SK-N-SH treated with all-trans-retinoic acid at 6 μM for 48 hours (cell line): ENCODE measurements at regions not wholly inside any gene's neighbourhood (a gene's known extent, or its start where the extent isn't known, plus 50 kb on each side); places are given as distances from the start of the nearest gene placed in this dataset.

Source experiments
- ISL1 ChIP-seq: fragments of 250-450 bp; sonication (Bioruptor Pico); IDR thresholded peaks from 2 replicates; pipeline ENCODE4 v2.1.2; 2022; ENCODE audit warnings: mild to moderate bottlenecking, moderate library complexity
- PPARA ChIP-seq: fragments of 250-450 bp; sonication (Bioruptor Pico); IDR thresholded peaks from 2 replicates; pipeline ENCODE4 v1.5.0; 2020; ENCODE audit warnings: mild to moderate bottlenecking, borderline replicate concordance
- RARB ChIP-seq: fragments of 250-450 bp; sonication (Bioruptor Pico); IDR thresholded peaks from 2 replicates; pipeline ENCODE4 v1.8.0; 2021; ENCODE audit warnings: mild to moderate bottlenecking, moderate library complexity
- SNAI2 ChIP-seq: fragments of 250-450 bp; sonication (Bioruptor Pico); IDR thresholded peaks from 2 replicates; pipeline ENCODE4 v1.5.0; 2020; ENCODE audit warnings: mild to moderate bottlenecking, moderate library complexity
- TCF4 ChIP-seq: fragments of 250-450 bp; sonication (Bioruptor Pico); IDR thresholded peaks from 2 replicates; pipeline ENCODE4 v1.8.0; 2021; ENCODE audit warnings: mild to moderate bottlenecking, moderate library complexity, borderline replicate concordance
- ZC3H10 ChIP-seq: fragments of 250-450 bp; sonication (Bioruptor Pico); IDR thresholded peaks from 2 replicates; pipeline ENCODE4 v1.5.1; 2021; ENCODE audit warnings: mild to moderate bottlenecking, moderate library complexity
- ZFP3 ChIP-seq: fragments of 250-450 bp; sonication (Bioruptor Pico); IDR thresholded peaks from 2 replicates; pipeline ENCODE4 v1.5.0; 2020; ENCODE audit warnings: mild to moderate bottlenecking, moderate library complexity
- ZFP30 ChIP-seq: fragments of 450-650 bp; formaldehyde crosslinking; IDR thresholded peaks from 2 replicates; pipeline ENCODE4 v1.5.0; 2022; ENCODE audit warnings: mild to moderate bottlenecking, moderate library complexity
- ZNF70 ChIP-seq: fragments of 450-650 bp; formaldehyde crosslinking; IDR thresholded peaks from 2 replicates; pipeline ENCODE4 v1.5.0; 2020; ENCODE audit warnings: mild to moderate bottlenecking, moderate library complexity
- ZNF8 ChIP-seq: fragments of 450-650 bp; formaldehyde crosslinking; IDR thresholded peaks from 2 replicates; pipeline ENCODE4 v1.5.0; 2020; ENCODE audit warnings: mild to moderate bottlenecking, moderate library complexity
- TF ChIP-seq, protein P1 (sequence below): fragments of 250-450 bp; sonication (Bioruptor Pico); IDR thresholded peaks from 2 replicates; pipeline ENCODE4 v1.8.0; 2021; ENCODE audit warnings: low read depth, mild to moderate bottlenecking, moderate library complexity, borderline replicate concordance
- TF ChIP-seq, protein P2 (sequence below): fragments of 250-450 bp; sonication (Bioruptor Pico); IDR thresholded peaks from 2 replicates; pipeline ENCODE4 v1.8.0; 2020; ENCODE audit warnings: mild to moderate bottlenecking, moderate library complexity, borderline replicate concordance

DNA sequence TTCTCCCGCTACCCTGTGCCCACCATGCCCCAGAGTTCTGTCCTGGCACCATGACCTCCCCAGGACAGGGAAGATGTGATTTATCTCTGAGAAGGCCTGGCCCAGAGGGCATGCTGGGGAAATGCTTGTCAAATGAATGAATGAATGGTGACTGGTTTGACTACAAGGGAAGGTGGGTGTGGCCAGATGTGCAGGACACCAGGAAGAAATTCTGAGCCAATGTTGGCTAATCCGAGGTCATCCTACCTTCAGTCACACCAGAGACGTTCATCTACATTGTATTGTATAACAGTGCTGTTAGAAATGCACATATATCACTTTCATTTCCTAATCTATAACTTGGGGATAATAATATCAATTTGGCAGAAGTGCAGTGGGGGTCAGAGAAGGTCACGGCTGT is 138.4 kb downstream of the FAM43A start:
- TF ChIP-seq ZC3H10 (CRISPR knock-in tag): no peak
- no peak for TF ChIP-seq PPARA (CRISPR knock-in tag)
- TF ChIP-seq, protein P1, sequence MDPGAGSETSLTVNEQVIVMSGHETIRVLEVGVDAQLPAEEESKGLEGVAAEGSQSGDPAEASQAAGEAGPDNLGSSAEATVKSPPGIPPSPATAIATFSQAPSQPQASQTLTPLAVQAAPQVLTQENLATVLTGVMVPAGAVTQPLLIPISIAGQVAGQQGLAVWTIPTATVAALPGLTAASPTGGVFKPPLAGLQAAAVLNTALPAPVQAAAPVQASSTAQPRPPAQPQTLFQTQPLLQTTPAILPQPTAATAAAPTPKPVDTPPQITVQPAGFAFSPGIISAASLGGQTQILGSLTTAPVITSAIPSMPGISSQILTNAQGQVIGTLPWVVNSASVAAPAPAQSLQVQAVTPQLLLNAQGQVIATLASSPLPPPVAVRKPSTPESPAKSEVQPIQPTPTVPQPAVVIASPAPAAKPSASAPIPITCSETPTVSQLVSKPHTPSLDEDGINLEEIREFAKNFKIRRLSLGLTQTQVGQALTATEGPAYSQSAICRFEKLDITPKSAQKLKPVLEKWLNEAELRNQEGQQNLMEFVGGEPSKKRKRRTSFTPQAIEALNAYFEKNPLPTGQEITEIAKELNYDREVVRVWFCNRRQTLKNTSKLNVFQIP (CRISPR knock-in tag): no peak
- TF ChIP-seq, protein P2, sequence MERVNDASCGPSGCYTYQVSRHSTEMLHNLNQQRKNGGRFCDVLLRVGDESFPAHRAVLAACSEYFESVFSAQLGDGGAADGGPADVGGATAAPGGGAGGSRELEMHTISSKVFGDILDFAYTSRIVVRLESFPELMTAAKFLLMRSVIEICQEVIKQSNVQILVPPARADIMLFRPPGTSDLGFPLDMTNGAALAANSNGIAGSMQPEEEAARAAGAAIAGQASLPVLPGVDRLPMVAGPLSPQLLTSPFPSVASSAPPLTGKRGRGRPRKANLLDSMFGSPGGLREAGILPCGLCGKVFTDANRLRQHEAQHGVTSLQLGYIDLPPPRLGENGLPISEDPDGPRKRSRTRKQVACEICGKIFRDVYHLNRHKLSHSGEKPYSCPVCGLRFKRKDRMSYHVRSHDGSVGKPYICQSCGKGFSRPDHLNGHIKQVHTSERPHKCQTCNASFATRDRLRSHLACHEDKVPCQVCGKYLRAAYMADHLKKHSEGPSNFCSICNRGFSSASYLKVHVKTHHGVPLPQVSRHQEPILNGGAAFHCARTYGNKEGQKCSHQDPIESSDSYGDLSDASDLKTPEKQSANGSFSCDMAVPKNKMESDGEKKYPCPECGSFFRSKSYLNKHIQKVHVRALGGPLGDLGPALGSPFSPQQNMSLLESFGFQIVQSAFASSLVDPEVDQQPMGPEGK (CRISPR knock-in tag): no peak
- no peak for TF ChIP-seq TCF4 (CRISPR knock-in tag)
- TF ChIP-seq ZFP30 (CRISPR knock-in tag): no peak
- no peak for TF ChIP-seq ZNF8 (CRISPR knock-in tag)
- no peak for TF ChIP-seq ISL1 (CRISPR knock-in tag)
- no peak for TF ChIP-seq ZFP3 (CRISPR knock-in tag)
- no peak for TF ChIP-seq SNAI2
- no peak for TF ChIP-seq RARB
- TF ChIP-seq ZNF70: no peak
